Spleen (tissue), 7 donors: ENCODE measurements at regions not wholly inside any gene's neighbourhood (a gene's known extent, or its start where the extent isn't known, plus 50 kb on each side); places are given as distances from the start of the nearest gene placed in this dataset.

Experiments
- CTCF ChIP-seq, 11 experiments: fragments of 200-600 bp in 7 of 11; fragments of 450-650 bp in 4 of 11; sonication (generic) in 4 of 11; IDR thresholded peaks in 8 of 11; conservative IDR thresholded peaks in 3 of 11; 1 replicate in 7 of 11; 2 replicates in 4 of 11; pipeline versions ENCODE4 v1.4.0 to v1.8.0; 2016 to 2021; ENCODE audit warnings: antibody characterized with exemption in 11 of 11, inconsistent platforms in 4 of 11, mild to moderate bottlenecking in 1 of 11
- POLR2A ChIP-seq, 3 donors: fragments of 450-650 bp; IDR thresholded peaks; one replicate each; pipeline ENCODE4 v1.5.1; 2017; ENCODE audit warnings: antibody characterized with exemption in 3 of 3, mild to moderate bottlenecking in 1 of 3
- POLR2AphosphoS5 ChIP-seq, 3 donors: sonication (generic); formaldehyde crosslinking; IDR thresholded peaks; one replicate each; pipeline ENCODE4 v1.5.1; 2017; ENCODE audit warnings: antibody characterized with exemption in 3 of 3
- donor health status: DM: no; HTN: no; CAD: no; lungs with moderate emphysema.
- donor health status: DM: no; HTN: no; CAD: no.
- donor health status: DM: no; HTN: no; CAD: no.

DNA sequence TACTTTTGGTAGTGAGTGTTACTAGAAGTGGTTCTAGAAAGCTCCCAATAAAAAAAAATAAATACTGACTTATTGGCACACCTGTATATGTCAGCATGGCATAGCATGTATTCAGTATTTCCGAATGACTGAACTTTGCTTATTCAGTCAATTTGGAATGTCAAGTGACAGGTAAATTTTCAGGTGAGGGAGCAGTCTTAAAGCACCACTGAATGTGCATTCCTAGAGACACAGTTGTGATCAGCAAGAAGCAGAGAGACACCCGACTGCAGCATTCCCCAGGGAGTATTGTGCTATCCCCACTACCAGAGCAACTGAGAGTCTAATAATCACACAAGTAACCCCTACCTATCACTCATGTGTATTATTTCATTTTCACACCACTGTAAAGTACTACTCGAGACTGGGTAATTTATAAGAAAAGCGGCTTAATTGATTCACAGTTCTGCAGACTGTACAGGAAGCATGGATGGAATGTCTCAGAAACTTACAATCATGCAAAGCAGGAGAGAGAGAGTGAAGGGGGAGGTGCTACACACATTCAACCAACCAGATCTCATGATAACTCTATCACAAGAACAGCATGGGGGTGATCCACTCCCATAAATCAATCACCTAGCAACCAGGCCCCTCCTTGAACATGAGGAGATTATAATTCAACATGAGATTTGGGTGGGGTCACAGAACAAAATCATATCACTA, 201.5 kb downstream of the TBX15 start:
- TF ChIP-seq POLR2A (IDR thresholded peaks at IDR 0.05): no peak
- TF ChIP-seq POLR2AphosphoS5 (IDR thresholded peaks at IDR 0.05): no peak
- TF ChIP-seq CTCF (IDR thresholded peaks at IDR 0.05 in 8 of 11, conservative IDR thresholded peaks at IDR 0.05 in 3 of 11): no peak
